Upper lobe of left lung (tissue), 4 donors: ENCODE measurements at regions not wholly inside any gene's neighbourhood (a gene's known extent, or its start where the extent isn't known, plus 50 kb on each side); places are given as distances from the start of the nearest gene placed in this dataset.

ENCODE experiments used
- CTCF ChIP-seq, 6 experiments: fragments of 450-650 bp in 4 of 6; fragments of 200-600 bp in 2 of 6; sonication (generic) in 2 of 6; IDR thresholded peaks; one replicate each; pipeline ENCODE4 v1.5.1; 2016 to 2019; ENCODE audit warnings: antibody characterized with exemption in 6 of 6
- EP300 ChIP-seq, 4 donors: sonication (generic); formaldehyde crosslinking; IDR thresholded peaks; one replicate each; pipeline ENCODE4 v1.5.1; 2017; ENCODE audit warnings: antibody characterized with exemption in 4 of 4, control low read depth in 2 of 4
- POLR2A ChIP-seq, 4 donors: fragments of 450-650 bp; IDR thresholded peaks; one replicate each; pipeline ENCODE4 v1.5.1; 2016 to 2017; ENCODE audit warnings: antibody characterized with exemption in 4 of 4, mild to moderate bottlenecking in 2 of 4
- POLR2AphosphoS5 ChIP-seq, 2 donors: sonication (generic); formaldehyde crosslinking; IDR thresholded peaks; one replicate each; pipeline ENCODE4 v1.5.1; 2017; ENCODE audit warnings: antibody characterized with exemption in 2 of 2

- TF ChIP-seq CTCF (IDR thresholded peaks at IDR 0.05) (no peak), POLR2AphosphoS5 (IDR thresholded peaks at IDR 0.05) (no peak), POLR2A (IDR thresholded peaks at IDR 0.05) (no peak), EP300 (IDR thresholded peaks at IDR 0.05) (no peak)
Observed at GRCh38 chr5:63255594-63255993, 677.0 kb downstream of the LRRC70 start.
